OCI-LY1 (cell line): ENCODE measurements at regions not wholly inside any gene's neighbourhood (a gene's known extent, or its start where the extent isn't known, plus 50 kb on each side); places are given as distances from the start of the nearest gene placed in this dataset.

ENCODE experiments used
- H2AFZ ChIP-seq: fragments of 200-600 bp; sonication (generic), shearing (Covaris generic); 2 replicates; pipeline ENCODE4 v1.6.0; 2014; ENCODE audit warnings: antibody characterized with exemption, mild to moderate bottlenecking, low read length
- H3F3A ChIP-seq: fragments of 200-600 bp; sonication (generic), shearing (Covaris generic); 2 replicates; pipeline ENCODE4 v1.6.0; 2014; ENCODE audit warnings: mild to moderate bottlenecking, antibody characterized with exemption, low read length, moderate library complexity; ENCODE audit not compliant: insufficient read depth
- H3K27ac ChIP-seq: fragments of 200-600 bp; sonication (generic); 2 replicates; pipeline ENCODE4 v1.5.1; 2014; ENCODE audit warnings: low read length, mixed run types, mild to moderate bottlenecking, low read depth; ENCODE audit not compliant: poor library complexity, severe bottlenecking
- H3K27me3 ChIP-seq: fragments of 200-600 bp; sonication (generic); 2 replicates; pipeline ENCODE4 v1.6.0; 2014; ENCODE audit warnings: antibody characterized with exemption, mild to moderate bottlenecking, low read length, moderate library complexity; ENCODE audit not compliant: insufficient read depth
- H3K36me3 ChIP-seq: fragments of 200-600 bp; sonication (generic); 2 replicates; pipeline ENCODE4 v1.6.1; 2014; ENCODE audit warnings: mild to moderate bottlenecking, antibody characterized with exemption, low read length, moderate library complexity, mixed read lengths; ENCODE audit not compliant: insufficient read depth
- H3K4me1 ChIP-seq: fragments of 200-600 bp; sonication (generic); 2 replicates; pipeline ENCODE4 v1.5.1; 2014; ENCODE audit warnings: mild to moderate bottlenecking, low read length, moderate library complexity; ENCODE audit not compliant: insufficient read depth, severe bottlenecking
- H3K4me2 ChIP-seq: fragments of 200-600 bp; sonication (generic), shearing (Covaris generic); 2 replicates; pipeline ENCODE4 v1.6.1; 2014; ENCODE audit warnings: low read length
- H3K4me3 ChIP-seq: fragments of 200-600 bp; sonication (generic); 2 replicates; pipeline ENCODE4 v1.5.1; 2014; ENCODE audit warnings: low read length, low read depth, mild to moderate bottlenecking, mixed read lengths; ENCODE audit not compliant: poor library complexity, severe bottlenecking
- H3K79me2 ChIP-seq: fragments of 200-600 bp; shearing (Covaris generic); 2 replicates; pipeline ENCODE4 v1.6.1; 2016; ENCODE audit warnings: mixed run types, low read length, mixed read lengths; ENCODE audit not compliant: insufficient read depth
- H3K9ac ChIP-seq: fragments of 200-600 bp; sonication (generic), shearing (Covaris generic); 2 replicates; pipeline ENCODE4 v1.6.1; 2014; ENCODE audit warnings: mild to moderate bottlenecking, low read length, mixed read lengths
- H3K9me2 ChIP-seq: fragments of 200-600 bp; sonication (generic), shearing (Covaris generic); 2 replicates; pipeline ENCODE4 v1.6.1; 2014; ENCODE audit warnings: low read depth, mild to moderate bottlenecking, low read length, mixed read lengths
- H3K9me3 ChIP-seq: fragments of 200-600 bp; shearing (Covaris generic); 2 replicates; pipeline ENCODE4 v1.6.1; 2014; ENCODE audit warnings: low read length, mixed read lengths
- H4K20me1 ChIP-seq: fragments of 200-600 bp; sonication (generic), shearing (Covaris generic); 2 replicates; pipeline ENCODE4 v1.6.0; 2016; ENCODE audit warnings: mild to moderate bottlenecking, low read length; ENCODE audit not compliant: insufficient read depth
- EZH2 ChIP-seq: fragments of 200-600 bp; sonication (generic), shearing (Covaris generic); IDR thresholded peaks from 2 replicates; pipeline ENCODE4 v1.8.0; 2017; ENCODE audit warnings: borderline replicate concordance, mixed run types, mild to moderate bottlenecking, antibody characterized with exemption, low read length, moderate library complexity, mixed read lengths
- TF ChIP-seq, protein P1 (sequence below): fragments of 200-600 bp; sonication (generic), shearing (Covaris generic); IDR thresholded peaks from 2 replicates; pipeline ENCODE4 v1.5.1; 2017; ENCODE audit warnings: mild to moderate bottlenecking, antibody characterized with exemption, low read length, moderate library complexity, mixed read lengths

DNA sequence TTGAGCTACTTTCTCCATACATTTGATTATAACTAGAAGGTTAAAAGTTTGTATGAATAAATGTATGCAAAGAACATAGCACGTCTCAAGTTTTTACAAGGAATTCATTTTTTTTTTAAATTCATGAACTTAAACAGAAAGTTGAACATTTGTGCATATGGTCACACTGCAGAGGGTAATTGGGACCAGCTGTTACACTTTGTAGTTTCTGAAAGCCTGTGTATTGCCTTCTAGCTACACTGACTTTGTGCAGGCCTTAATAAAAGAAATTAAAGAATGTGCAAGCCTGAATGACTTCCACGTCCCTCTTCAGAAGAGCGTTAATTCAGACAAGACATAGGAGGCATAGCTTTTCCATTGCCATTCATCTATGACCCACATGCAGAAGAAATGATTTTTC lies 153.1 kb upstream of the PCDH18 start:
- Histone ChIP-seq H3K27ac (no peak overlapping the region), H3K9ac (no peak overlapping the region), H3K27me3 (no peaks in the 10 kb centered on the region), H3K36me3 (no peaks in the 10 kb centered on the region), H4K20me1 (no peaks in the 10 kb centered on the region), H2AFZ (0 out of 2 replicates have a peak overlapping the region, but pooled peaks have one; percentile 8), H3K79me2 (no peaks in the 10 kb centered on the region), H3K4me1 (no peaks in the 10 kb centered on the region), H3F3A (no peaks in the 10 kb centered on the region), H3K4me3 (no peak overlapping the region), H3K4me2 (no peak overlapping the region), H3K9me2 (no peaks in the 10 kb centered on the region), H3K9me3 (no peaks in the 10 kb centered on the region)
- TF ChIP-seq EZH2, result no peak
- TF ChIP-seq, protein P1, sequence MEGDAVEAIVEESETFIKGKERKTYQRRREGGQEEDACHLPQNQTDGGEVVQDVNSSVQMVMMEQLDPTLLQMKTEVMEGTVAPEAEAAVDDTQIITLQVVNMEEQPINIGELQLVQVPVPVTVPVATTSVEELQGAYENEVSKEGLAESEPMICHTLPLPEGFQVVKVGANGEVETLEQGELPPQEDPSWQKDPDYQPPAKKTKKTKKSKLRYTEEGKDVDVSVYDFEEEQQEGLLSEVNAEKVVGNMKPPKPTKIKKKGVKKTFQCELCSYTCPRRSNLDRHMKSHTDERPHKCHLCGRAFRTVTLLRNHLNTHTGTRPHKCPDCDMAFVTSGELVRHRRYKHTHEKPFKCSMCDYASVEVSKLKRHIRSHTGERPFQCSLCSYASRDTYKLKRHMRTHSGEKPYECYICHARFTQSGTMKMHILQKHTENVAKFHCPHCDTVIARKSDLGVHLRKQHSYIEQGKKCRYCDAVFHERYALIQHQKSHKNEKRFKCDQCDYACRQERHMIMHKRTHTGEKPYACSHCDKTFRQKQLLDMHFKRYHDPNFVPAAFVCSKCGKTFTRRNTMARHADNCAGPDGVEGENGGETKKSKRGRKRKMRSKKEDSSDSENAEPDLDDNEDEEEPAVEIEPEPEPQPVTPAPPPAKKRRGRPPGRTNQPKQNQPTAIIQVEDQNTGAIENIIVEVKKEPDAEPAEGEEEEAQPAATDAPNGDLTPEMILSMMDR, result no peak

DNA sequence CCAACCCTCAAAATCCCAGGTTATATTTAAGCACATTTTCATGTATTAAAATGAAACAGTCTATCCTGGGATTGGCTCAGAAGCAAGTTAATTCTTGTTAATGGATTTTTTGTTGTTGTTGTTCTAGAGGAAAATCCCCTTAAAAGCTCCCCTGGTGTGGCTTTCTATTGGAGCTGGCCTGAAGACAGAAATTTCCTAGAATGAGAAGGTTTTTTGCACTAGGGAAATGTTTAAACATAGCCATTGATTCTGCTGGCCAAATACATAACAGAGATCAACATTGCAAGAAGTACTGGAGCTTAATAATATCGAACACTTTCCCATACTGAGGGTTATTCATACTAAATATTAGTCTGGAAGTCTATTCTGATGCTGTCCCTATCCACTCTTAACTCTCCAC lies 148.8 kb upstream of the PCDH18 start:
- Histone ChIP-seq H3K4me1 (no peaks in the 10 kb centered on the region), H3K36me3 (no peaks in the 10 kb centered on the region), H3K79me2 (no peaks in the 10 kb centered on the region), H3K9ac (no peak overlapping the region), H3K4me3 (no peak overlapping the region), H3K4me2 (no peak overlapping the region), H3F3A (no peaks in the 10 kb centered on the region), H4K20me1 (no peaks in the 10 kb centered on the region), H3K9me2 (no peaks in the 10 kb centered on the region), H3K27ac (no peak overlapping the region), H2AFZ (no peak overlapping the region), H3K27me3 (no peaks in the 10 kb centered on the region), H3K9me3 (no peaks in the 10 kb centered on the region)
- no peak for TF ChIP-seq EZH2
- TF ChIP-seq, protein P1, result no peak

DNA sequence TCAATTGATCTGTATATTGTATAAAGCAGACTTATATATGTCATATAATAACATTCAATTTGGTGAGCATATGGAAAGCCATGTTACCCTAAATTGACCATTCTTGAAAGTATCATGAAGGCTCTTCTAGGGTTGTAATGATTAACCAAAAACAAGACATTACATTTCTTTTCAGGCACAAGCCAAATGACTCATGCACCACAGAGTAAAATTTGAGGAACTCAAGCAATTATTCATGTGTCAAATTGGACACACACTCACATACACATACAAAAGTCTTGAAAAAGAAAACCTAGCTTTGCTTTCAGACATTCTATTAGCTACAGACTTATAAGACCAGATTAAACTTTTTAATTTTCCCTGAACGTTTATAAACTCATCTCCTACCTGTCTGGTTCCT lies 146.5 kb upstream of the PCDH18 start:
- TF ChIP-seq EZH2, result no peak
- TF ChIP-seq, protein P1, result no peak
- Histone ChIP-seq H3K36me3 (no peaks in the 10 kb centered on the region), H3K27me3 (no peaks in the 10 kb centered on the region), H3K79me2 (no peaks in the 10 kb centered on the region), H3K9me2 (no peaks in the 10 kb centered on the region), H3K9me3 (no peaks in the 10 kb centered on the region), H2AFZ (no peak overlapping the region), H3K4me2 (no peak overlapping the region), H3K4me3 (no peak overlapping the region), H4K20me1 (no peaks in the 10 kb centered on the region), H3K27ac (no peak overlapping the region), H3K9ac (no peak overlapping the region), H3K4me1 (no peaks in the 10 kb centered on the region), H3F3A (no peaks in the 10 kb centered on the region)
